Prostate gland (tissue), 2 donors: ENCODE measurements at regions not wholly inside any gene's neighbourhood (a gene's known extent, or its start where the extent isn't known, plus 50 kb on each side); places are given as distances from the start of the nearest gene placed in this dataset.
"Not testable (repeated sequence)": the region's sequence is repeated elsewhere in the genome, so short reads cannot be mapped to it uniquely, and the experiment has no call there.

ENCODE experiments used
- DNase-seq: peaks from one replicate; pipeline ENCODE4 v3.0.0-alpha.2; 2019; ENCODE audit warnings: low spot score
- H3K27ac ChIP-seq, 2 donors: fragments of 200-600 bp; sonication (generic); 2 replicates each; pipeline ENCODE4 v1.5.1; 2017 to 2019
- H3K27me3 ChIP-seq: fragments of 200-600 bp; sonication (generic); replicated peaks from 2 replicates; pipeline ENCODE4 v1.5.1; 2019; ENCODE audit not compliant: insufficient read depth
- H3K36me3 ChIP-seq, 2 donors: fragments of 200-600 bp; sonication (generic); 1 replicate in 1 of 2; 2 replicates in 1 of 2; pipeline versions ENCODE4 v1.5.1 to v1.8.1; 2017 to 2019
- H3K4me1 ChIP-seq: fragments of 200-600 bp; sonication (generic); replicated peaks from 2 replicates; pipeline ENCODE4 v1.5.1; 2019
- H3K4me3 ChIP-seq, 2 donors: fragments of 200-600 bp; sonication (generic); 2 replicates each; pipeline ENCODE4 v1.5.1; 2017 to 2019
- H3K9me3 ChIP-seq: fragments of 200-600 bp; sonication (generic); 2 replicates; pipeline ENCODE4 v1.5.1; 2017
- CTCF ChIP-seq, 4 experiments: fragments of 200-600 bp in 2 of 4; fragments of 450-650 bp in 2 of 4; sonication (generic) in 2 of 4; IDR thresholded peaks; 1 replicate in 3 of 4; 2 replicates in 1 of 4; pipeline ENCODE4 v1.5.1; 2016 to 2019; ENCODE audit warnings: antibody characterized with exemption in 4 of 4, mild to moderate bottlenecking in 2 of 4, moderate library complexity in 2 of 4
- POLR2A ChIP-seq: fragments of 450-650 bp; IDR thresholded peaks from one replicate; pipeline ENCODE4 v1.6.1; 2016; ENCODE audit warnings: antibody characterized with exemption, mild to moderate bottlenecking
- POLR2AphosphoS5 ChIP-seq: sonication (generic); formaldehyde crosslinking; IDR thresholded peaks from one replicate; pipeline ENCODE4 v1.6.1; 2017; ENCODE audit warnings: antibody characterized with exemption
- WGBS: methylation state at CpG from one replicate; pipeline ENCODE4 v1.1.5; 2018; 5-methylcytosine and 5-hydroxymethylcytosine counted together
- intact Hi-C: fragments of 100-400 bp; cut with DNase I; formaldehyde crosslinking; loops from one replicate; pipeline ENCODE4 v1.14.2; 2022

DNA sequence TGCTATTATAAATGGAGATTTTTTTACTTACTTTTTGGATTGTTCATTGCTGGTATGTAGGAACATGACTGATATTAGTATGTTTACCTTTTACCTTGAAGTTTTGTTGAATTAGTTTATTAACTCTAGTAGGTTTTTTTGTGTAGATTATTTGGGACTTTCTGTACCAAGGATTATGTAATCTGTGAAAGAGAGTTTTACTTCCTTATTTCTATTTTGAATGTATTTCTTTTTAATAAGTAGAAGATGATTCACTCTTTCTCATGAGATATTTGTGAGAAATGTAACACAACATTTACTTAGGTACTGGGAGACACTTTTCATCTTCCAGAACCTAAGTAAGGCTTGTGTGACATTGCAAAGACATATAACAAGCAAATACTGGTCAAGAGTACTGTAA lies 473.9 kb upstream of the HS3ST5 start:
- H3K36me3 ChIP-seq: no peaks in the 10 kb centered on the region
- no peaks in the 10 kb centered on the region for H3K4me1 ChIP-seq
- no peaks in the 10 kb centered on the region for H3K9me3 ChIP-seq
- intact Hi-C loops: no loop called here
- TF ChIP-seq POLR2A: no peak
- no peak for TF ChIP-seq CTCF (IDR thresholded peaks at IDR 0.05)
- TF ChIP-seq POLR2AphosphoS5: no peak
- H3K27me3 ChIP-seq: no peaks in the 10 kb centered on the region
- DNase-seq: no peak
- no peak overlapping the region for H3K27ac ChIP-seq
- no peak overlapping the region for H3K4me3 ChIP-seq

GRCh38 chr6:114810468-114810867 lies 467.6 kb upstream of the HS3ST5 start:
- H3K4me3 ChIP-seq: no peak overlapping the region
- no peak for DNase-seq
- 89% methylated on average over 3 of the region's 3 CpGs for WGBS
- no peaks in the 10 kb centered on the region for H3K4me1 ChIP-seq
- intact Hi-C loops: no loop called here
- no peak overlapping the region for H3K27ac ChIP-seq
- H3K36me3 ChIP-seq: no peaks in the 10 kb centered on the region
- no peaks in the 10 kb centered on the region for H3K9me3 ChIP-seq
- H3K27me3 ChIP-seq: no peaks in the 10 kb centered on the region
- no peak for TF ChIP-seq POLR2AphosphoS5
- no peak for TF ChIP-seq POLR2A
- TF ChIP-seq CTCF (IDR thresholded peaks at IDR 0.05): no peak

- H3K27me3 ChIP-seq, H3K4me3 ChIP-seq, H3K4me1 ChIP-seq, intact Hi-C loops, DNase-seq, H3K36me3 ChIP-seq, H3K9me3 ChIP-seq, H3K27ac ChIP-seq: not testable (repeated sequence)
- 95% methylated on average over 12 of the region's 12 CpGs for whole genome bisulfite sequencing
These were observed 462.6 kb upstream of the HS3ST5 start for GRCh38 chr6:114805426-114805825.

GRCh38 chr6:114796576-114796975 lies 453.8 kb upstream of the HS3ST5 start:
- Histone ChIP-seq H3K4me3 (no peak overlapping the region), H3K27ac (no peak overlapping the region), H3K9me3 (no peaks in the 10 kb centered on the region), H3K4me1 (no peaks in the 10 kb centered on the region), H3K27me3 (no peaks in the 10 kb centered on the region), H3K36me3 (no peaks in the 10 kb centered on the region)
- 81% methylated on average over 4 of the region's 4 CpGs for WGBS
- DNase-seq: no peak
- intact Hi-C loops: no loop called here
- TF ChIP-seq POLR2A: no peak
- no peak for TF ChIP-seq CTCF (IDR thresholded peaks at IDR 0.05)
- no peak for TF ChIP-seq POLR2AphosphoS5

DNA sequence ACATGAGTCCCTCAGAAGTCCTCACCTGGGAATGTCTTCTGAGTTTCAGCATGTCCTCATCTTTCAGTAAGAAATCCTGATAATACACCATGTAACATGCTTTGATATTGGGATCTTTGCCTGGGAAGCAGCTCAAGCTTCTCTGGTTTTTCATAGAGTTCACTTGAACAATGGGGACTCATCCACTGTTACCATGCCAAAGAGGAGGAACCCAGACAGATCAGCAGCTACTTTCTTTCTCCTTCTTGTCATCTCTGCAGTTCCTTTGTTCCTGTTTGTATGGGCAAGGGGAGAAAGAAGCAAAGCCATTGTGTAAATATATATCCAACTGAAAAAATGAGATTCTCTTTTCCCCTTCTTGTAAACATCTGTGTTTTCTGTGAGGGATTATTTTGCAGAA lies 450.6 kb upstream of the HS3ST5 start:
- intact Hi-C loops: no loop called here
- H3K4me1 ChIP-seq: no peaks in the 10 kb centered on the region
- H3K27ac ChIP-seq: no peak overlapping the region
- no peak overlapping the region for H3K4me3 ChIP-seq
- no peak for DNase-seq
- H3K36me3 ChIP-seq: no peaks in the 10 kb centered on the region
- no peaks in the 10 kb centered on the region for H3K9me3 ChIP-seq
- H3K27me3 ChIP-seq: no peaks in the 10 kb centered on the region
- no peak for TF ChIP-seq POLR2A
- TF ChIP-seq POLR2AphosphoS5: no peak
- TF ChIP-seq CTCF (IDR thresholded peaks at IDR 0.05): no peak
